ENCODE measurements at regions not wholly inside any gene's neighbourhood (a gene's known extent, or its start where the extent isn't known, plus 50 kb on each side); places are given as distances from the start of the nearest gene placed in this dataset.

- TF ChIP-seq CTCF (IDR thresholded peaks at IDR 0.05) (no peak), POLR2A (IDR thresholded peaks at IDR 0.05) (no peak), POLR2AphosphoS5 (IDR thresholded peaks at IDR 0.05) (no peak), EP300 (IDR thresholded peaks at IDR 0.05) (no peak)
Measured at GRCh38 chr1:83641796-83642443, 357.0 kb downstream of the TTLL7 start.

Data from upper lobe of left lung (tissue), 4 donors.